GM12891 (cell line): ENCODE measurements at regions not wholly inside any gene's neighbourhood (a gene's known extent, or its start where the extent isn't known, plus 50 kb on each side); places are given as distances from the start of the nearest gene placed in this dataset.

ENCODE experiments used
- POLR2A ChIP-seq: IDR thresholded peaks from 2 replicates; pipeline ENCODE4 v1.6.1; 2011; ENCODE audit warnings: low read depth, low read length, control low read depth
- SPI1 ChIP-seq: IDR thresholded peaks from 2 replicates; pipeline ENCODE4 v1.6.1; 2011; ENCODE audit warnings: low read depth, low read length, control low read depth
- TAF1 ChIP-seq: IDR thresholded peaks from 2 replicates; pipeline ENCODE4 v1.6.1; 2011; ENCODE audit warnings: low read depth, low read length, control low read depth

DNA sequence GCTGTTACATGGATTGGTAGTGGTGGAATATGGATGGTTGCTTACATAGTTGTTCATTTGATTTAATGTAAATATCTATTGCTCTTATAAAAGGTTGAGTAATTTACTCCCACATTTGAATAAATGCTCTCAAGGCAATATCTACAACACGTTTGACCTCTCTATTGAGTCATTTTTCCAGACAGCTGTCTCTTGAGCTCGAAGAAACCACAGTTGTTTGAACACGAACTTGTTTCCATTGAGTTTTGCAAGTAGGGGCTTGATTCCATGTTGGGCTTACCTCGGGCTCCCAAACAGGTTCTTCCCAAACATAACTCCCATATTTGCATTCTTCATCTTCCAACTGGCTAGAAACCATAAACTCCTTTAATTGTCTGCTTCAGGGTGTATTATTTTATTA lies 115.0 kb upstream of the HMHB1 start:
- TF ChIP-seq POLR2A (no peak), SPI1 (no peak), TAF1 (no peak)
